GM19463 (cell line): ENCODE measurements at regions not wholly inside any gene's neighbourhood (a gene's known extent, or its start where the extent isn't known, plus 50 kb on each side); places are given as distances from the start of the nearest gene placed in this dataset.
A peak's percentile ranks its signal among the peaks of the same experiment; 100 is the strongest.
"Not testable (repeated sequence)": the region's sequence is repeated elsewhere in the genome, so short reads cannot be mapped to it uniquely, and the experiment has no call there.

Experiments used
- ATAC-seq: cut with Tn5 transposase; IDR thresholded peaks from one replicate; pipeline ENCODE4 v1.9.1; 2021; ENCODE audit warnings: mild to moderate bottlenecking, moderate library complexity; ENCODE audit not compliant: unreplicated experiment

- ATAC-seq, result no peak
Observed at GRCh38 chr10:7070950-7071349, 339.9 kb downstream of the SFMBT2 start.

GRCh38 chr10:7069706-7070105, 341.1 kb downstream of the SFMBT2 start:
- no peak for ATAC-seq

GRCh38 chr10:7056216-7056615, 354.6 kb downstream of the SFMBT2 start:
- no peak for ATAC-seq

GRCh38 chr10:7054915-7055314, 355.9 kb downstream of the SFMBT2 start:
- ATAC-seq, result no peak

- ATAC-seq, result no peak
Observed at GRCh38 chr10:7053195-7053594, 357.6 kb downstream of the SFMBT2 start.

- not testable (repeated sequence) for ATAC-seq
Observed at GRCh38 chr10:7050024-7050423, 360.8 kb downstream of the SFMBT2 start.

- no peak for ATAC-seq
Observed at GRCh38 chr10:7048061-7048460, 362.8 kb downstream of the SFMBT2 start.

- ATAC-seq, result peak; percentile 39
Observed at GRCh38 chr10:7046615-7047014, 364.2 kb downstream of the SFMBT2 start.

GRCh38 chr10:7045891-7046599, 364.8 kb downstream of the SFMBT2 start:
- peak; percentile 48 for ATAC-seq

GRCh38 chr10:7043055-7043653, 367.7 kb downstream of the SFMBT2 start:
- no peak for ATAC-seq

- no peak for ATAC-seq
Observed at GRCh38 chr10:7042419-7043054, 368.3 kb downstream of the SFMBT2 start.

GRCh38 chr10:7042000-7042399, 368.8 kb downstream of the SFMBT2 start:
- no peak for ATAC-seq

GRCh38 chr10:7040681-7041080, 370.2 kb downstream of the SFMBT2 start:
- no peak for ATAC-seq

GRCh38 chr10:7039859-7040258, 371.0 kb downstream of the SFMBT2 start:
- no peak for ATAC-seq

- no peak for ATAC-seq
Observed at GRCh38 chr10:7038416-7038815, 372.4 kb downstream of the SFMBT2 start.

GRCh38 chr10:7037434-7037833, 373.4 kb downstream of the SFMBT2 start:
- ATAC-seq, result not testable (repeated sequence)

- ATAC-seq, result no peak
Observed at GRCh38 chr10:7036951-7037350, 373.9 kb downstream of the SFMBT2 start.

GRCh38 chr10:7035126-7035761, 375.6 kb downstream of the SFMBT2 start:
- no peak for ATAC-seq

- ATAC-seq, result no peak
Observed at GRCh38 chr10:7033031-7033430, 377.8 kb downstream of the SFMBT2 start.

GRCh38 chr10:7030134-7030855, 380.5 kb downstream of the SFMBT2 start:
- no peak for ATAC-seq

GRCh38 chr10:7029672-7030071, 381.2 kb downstream of the SFMBT2 start:
- ATAC-seq, result no peak
